K562 (cell line): ENCODE measurements at regions not wholly inside any gene's neighbourhood (a gene's known extent, or its start where the extent isn't known, plus 50 kb on each side); places are given as distances from the start of the nearest gene placed in this dataset.
A peak's percentile ranks its signal among the peaks of the same experiment; 100 is the strongest.

Experiments used
- AFF4 ChIP-seq: sonication (generic); formaldehyde crosslinking; IDR thresholded peaks from 2 replicates; pipeline ENCODE4 v1.8.0; 2023; ENCODE audit warnings: mild to moderate bottlenecking, missing genetic modification reagents
- BCOR ChIP-seq: fragments of 450-650 bp; IDR thresholded peaks from 2 replicates; pipeline ENCODE4 v1.6.1; 2016
- BRCA1 ChIP-seq, 2 experiments: fragments of 450-650 bp in 1 of 2; sonication (generic) in 1 of 2; formaldehyde crosslinking in 1 of 2; IDR thresholded peaks; 2 replicates each; pipeline versions ENCODE4 v1.5.0 to v1.6.1; 2017 to 2020; ENCODE audit warnings: mild to moderate bottlenecking in 1 of 2, missing genetic modification reagents in 1 of 2
- E2F5 ChIP-seq: sonication (generic); formaldehyde crosslinking; IDR thresholded peaks from 2 replicates; pipeline ENCODE4 v1.8.0; 2022; ENCODE audit warnings: mild to moderate bottlenecking, missing genetic modification reagents
- HDAC2 ChIP-seq: fragments of 450-650 bp; IDR thresholded peaks from 2 replicates; pipeline ENCODE4 v1.6.1; 2016; ENCODE audit warnings: mild to moderate bottlenecking
- KDM1A ChIP-seq, 2 experiments: fragments of 450-650 bp; IDR thresholded peaks; 2 replicates each; pipeline ENCODE4 v1.6.1; 2016; ENCODE audit warnings: mild to moderate bottlenecking in 2 of 2
- KLF6 ChIP-seq: fragments of 250-450 bp; sonication (Bioruptor Pico); IDR thresholded peaks from 2 replicates; pipeline ENCODE4 v1.4.0; 2020; ENCODE audit warnings: mild to moderate bottlenecking, moderate library complexity, borderline replicate concordance
- MEIS2 ChIP-seq: fragments of 450-650 bp; IDR thresholded peaks from 2 replicates; pipeline ENCODE4 v1.6.1; 2014; ENCODE audit warnings: mild to moderate bottlenecking; ENCODE audit not compliant: partially characterized antibody
- NCOR1 ChIP-seq: fragments of 450-650 bp; IDR thresholded peaks from 2 replicates; pipeline ENCODE4 v1.6.1; 2016; ENCODE audit warnings: mild to moderate bottlenecking, moderate library complexity
- NFATC3 ChIP-seq: fragments of 450-650 bp; IDR thresholded peaks from 2 replicates; pipeline ENCODE4 v1.6.1; 2017; ENCODE audit warnings: mild to moderate bottlenecking
- NUFIP1 ChIP-seq: fragments of 450-650 bp; IDR thresholded peaks from 2 replicates; pipeline ENCODE4 v1.6.1; 2018; ENCODE audit not compliant: partially characterized antibody
- POLR2A ChIP-seq: fragments of 450-650 bp; conservative IDR thresholded peaks from 2 replicates; pipeline ENCODE4 v1.6.1; 2016
- RCOR1 ChIP-seq, 2 experiments: IDR thresholded peaks; 2 replicates each; pipeline ENCODE4 v1.6.1; 2012; ENCODE audit warnings: low read depth in 2 of 2, low read length in 2 of 2, borderline replicate concordance in 1 of 2, improper control_type of control experiment in 1 of 2
- SLC30A9 ChIP-seq: fragments of 250-450 bp; sonication (Bioruptor Pico); IDR thresholded peaks from 2 replicates; pipeline ENCODE4 v1.8.0; 2022; ENCODE audit warnings: mild to moderate bottlenecking, moderate library complexity
- SNAPC5 ChIP-seq: fragments of 250-450 bp; sonication (Bioruptor Pico); IDR thresholded peaks from 2 replicates; pipeline ENCODE4 v1.8.0; 2021; ENCODE audit warnings: moderate library complexity, mild to moderate bottlenecking, inconsistent platforms
- TCF3 ChIP-seq: sonication (generic); formaldehyde crosslinking; IDR thresholded peaks from 2 replicates; pipeline ENCODE4 v1.4.0; 2020; ENCODE audit warnings: mild to moderate bottlenecking, missing genetic modification reagents
- ZFPM2 ChIP-seq: fragments of 250-450 bp; sonication (Bioruptor Pico); IDR thresholded peaks from 2 replicates; pipeline ENCODE4 v1.5.1; 2022; ENCODE audit warnings: mild to moderate bottlenecking

GRCh38 chr22:27238935-27239510 is 562.5 kb downstream of the MN1 start (continued):
- TF ChIP-seq ZFPM2 (no peak), POLR2A (no peak), E2F5 (no peak), HDAC2 (no peak), BRCA1 (IDR thresholded peaks at IDR 0.05) (no peak), BRCA1 (CRISPR knock-in tag; IDR thresholded peaks at IDR 0.05) (no peak), NUFIP1 (no peak), BCOR (peak; percentile 35; the same call in 1 of the 2 replicates), SLC30A9 (CRISPR knock-in tag) (no peak), RCOR1 (IDR thresholded peaks at IDR 0.05; ENCODE audit: borderline replicate concordance in 1 of 2, low read depth in 2 of 2, low read length in 2 of 2) (no peak), KLF6 (no peak), NCOR1 (peak; percentile 37), MEIS2 (peak; percentile 85), NFATC3 (no peak), KDM1A (IDR thresholded peaks at IDR 0.05) (peak; percentile 27 to 40; a peak in 2 of 4 replicates), AFF4 (CRISPR knock-in tag) (no peak), SNAPC5 (CRISPR knock-in tag) (no peak), TCF3 (CRISPR knock-in tag) (peak; percentile 50; the same call in 1 of the 2 replicates)
